K562 (cell line): ENCODE measurements at regions not wholly inside any gene's neighbourhood (a gene's known extent, or its start where the extent isn't known, plus 50 kb on each side); places are given as distances from the start of the nearest gene placed in this dataset.

Experiments used
- ATAC-seq: fragments of 200-7000 bp; cut with Tn5 transposase; 3 replicates; pipeline ENCODE4 v1.9.1; 2020; ENCODE audit warnings: moderate library complexity
- BruUV-seq: library from RNA; stranded (reverse); fragments of 400-500 nt; replicated peaks from 2 replicates; lab custom pipeline; 2021; lab: Mats Ljungman, UMichigan
- CTCF ChIA-PET: fragments of 300-600 bp; formaldehyde crosslinking; extraction: SDS; loops from one replicate; lab custom pipeline; 2021; ENCODE audit warnings: low intra/inter-chr PET ratio; lab: Yijun Ruan, JAX
- POLR2A ChIA-PET: fragments of 300-600, 350-650 bp; sonication (Branson Sonifier 250); formaldehyde crosslinking; extraction: SDS; loops from one replicate; lab custom pipeline; 2021; ENCODE audit warnings: antibody characterized with exemption, inconsistent platforms; lab: Yijun Ruan, JAX
- DNase-seq, 4 experiments: peaks; one replicate each; pipeline versions ENCODE4 v3.0.0 to v3.0.0-alpha.2; 2011 to 2018; ENCODE audit warnings: low spot score in 3 of 4, mixed read lengths in 3 of 4; ENCODE audit errors: extremely low read depth in 1 of 4
- FAIRE-seq: peaks from 2 replicates; lab custom pipeline; 2011; peaks lifted over from hg19 to GRCh38; lab: Jason Lieb, UNC
- H2AFZ ChIP-seq: 2 replicates; pipeline ENCODE4 v1.6.0; 2011; ENCODE audit warnings: low read depth, low read length, control low read depth, inconsistent platforms
- H3K27ac ChIP-seq: fragments of 200-600 bp; 3 replicates; pipeline ENCODE4 v1.8.0; 2011; ENCODE audit warnings: low read depth, mild to moderate bottlenecking, control low read depth, inconsistent platforms, low read length, moderate library complexity, mixed read lengths; ENCODE audit errors: extremely low read depth
- H3K27me3 ChIP-seq, 2 experiments: fragments of 300-600 bp in 1 of 2; 2 replicates in 1 of 2; 3 replicates in 1 of 2; pipeline versions ENCODE4 v1.6.0 to v1.8.0; 2011; ENCODE audit warnings: inconsistent platforms in 2 of 2, low read length in 2 of 2, mild to moderate bottlenecking in 1 of 2, mixed read lengths in 1 of 2, moderate library complexity in 1 of 2; ENCODE audit not compliant: control insufficient read depth in 2 of 2, insufficient read depth in 2 of 2
- H3K36me3 ChIP-seq: fragments of 300-600 bp; 3 replicates; pipeline ENCODE4 v1.8.0; 2011; ENCODE audit warnings: mild to moderate bottlenecking, low read length, inconsistent platforms; ENCODE audit not compliant: control insufficient read depth, insufficient read depth
- H3K4me1 ChIP-seq, 2 experiments: fragments of 200-600 bp in 1 of 2; replicated peaks in 1 of 2; 2 replicates in 1 of 2; 3 replicates in 1 of 2; pipeline versions ENCODE4 v1.5.1 to v1.8.0; 2011; ENCODE audit warnings: inconsistent platforms in 2 of 2, low read length in 2 of 2, mild to moderate bottlenecking in 1 of 2, mixed read lengths in 1 of 2, moderate library complexity in 1 of 2; ENCODE audit not compliant: control insufficient read depth in 2 of 2, insufficient read depth in 2 of 2
- H3K4me2 ChIP-seq: 2 replicates; pipeline ENCODE4 v1.6.1; 2011; ENCODE audit warnings: low read length, control low read depth, inconsistent platforms, mixed read lengths; ENCODE audit not compliant: insufficient read depth
- H3K4me3 ChIP-seq: fragments of 200-600 bp; sonication (generic), shearing (Covaris generic); 2 replicates; pipeline ENCODE4 v1.5.1; 2016; ENCODE audit warnings: control low read depth, inconsistent platforms
- H3K79me2 ChIP-seq: fragments of 200-600 bp; 3 replicates; pipeline ENCODE4 v1.8.0; 2011; ENCODE audit warnings: low read length, inconsistent platforms; ENCODE audit not compliant: control insufficient read depth, insufficient read depth
- H3K9ac ChIP-seq, 2 experiments: 2 replicates each; pipeline versions ENCODE4 v1.6.0 to v1.6.1; 2011; ENCODE audit warnings: low read depth in 2 of 2, low read length in 2 of 2, control low read depth in 1 of 2, inconsistent platforms in 1 of 2, mild to moderate bottlenecking in 1 of 2, mixed read lengths in 1 of 2; ENCODE audit not compliant: insufficient read depth in 1 of 2
- H3K9me1 ChIP-seq: one replicate; pipeline ENCODE4 v1.6.0; 2011; ENCODE audit warnings: inconsistent platforms, mild to moderate bottlenecking, low read length, moderate library complexity; ENCODE audit not compliant: control insufficient read depth, insufficient read depth
- H3K9me3 ChIP-seq: replicated peaks from 2 replicates; pipeline ENCODE4 v1.5.1; 2011; ENCODE audit warnings: low read depth, low read length, inconsistent platforms; ENCODE audit not compliant: control insufficient read depth, insufficient read depth
- H4K20me1 ChIP-seq: replicated peaks from 2 replicates; pipeline ENCODE4 v1.6.1; 2011; ENCODE audit warnings: low read length, inconsistent platforms, mixed read lengths; ENCODE audit not compliant: control insufficient read depth, insufficient read depth
- TRIM28 ChIP-seq: fragments of 450-650 bp; IDR thresholded peaks from 2 replicates; pipeline ENCODE4 v1.6.1; 2017
- ZFP36 ChIP-seq: fragments of 150-350 bp; IDR thresholded peaks from 2 replicates; pipeline ENCODE4 v1.6.1; 2018; ENCODE audit warnings: low read length, low read depth; ENCODE audit not compliant: partially characterized antibody
- ZNF316 ChIP-seq: fragments of 450-650 bp; IDR thresholded peaks from 2 replicates; pipeline ENCODE4 v1.6.1; 2016
- WGBS: fragments of 100-300 bp; shearing (Covaris generic); methylation state at CpG from one replicate; pipeline ENCODE4 v1.1.6; 2016; ENCODE audit warnings: low coverage, mixed read lengths; ENCODE audit not compliant: insufficient coverage; ENCODE audit errors: missing lambda C conversion rate; 5-methylcytosine and 5-hydroxymethylcytosine counted together
- in situ Hi-C: fragments of 300-500 bp; cut with MboI; formaldehyde crosslinking; loops from 4 replicates; pipeline ENCODE4 v1.15.0; 2018; ENCODE audit warnings: inconsistent platforms, mixed read lengths
- intact Hi-C: fragments of 100-400 bp; cut with micrococcal nuclease; formaldehyde crosslinking; loops from 2 replicates; pipeline ENCODE4 v1.14.2; 2022
- TF ChIP-seq, protein P1 (sequence below): fragments of 250-450 bp; sonication (Bioruptor Pico); IDR thresholded peaks from 2 replicates; pipeline ENCODE4 v1.5.1; 2021; ENCODE audit warnings: mild to moderate bottlenecking

DNA sequence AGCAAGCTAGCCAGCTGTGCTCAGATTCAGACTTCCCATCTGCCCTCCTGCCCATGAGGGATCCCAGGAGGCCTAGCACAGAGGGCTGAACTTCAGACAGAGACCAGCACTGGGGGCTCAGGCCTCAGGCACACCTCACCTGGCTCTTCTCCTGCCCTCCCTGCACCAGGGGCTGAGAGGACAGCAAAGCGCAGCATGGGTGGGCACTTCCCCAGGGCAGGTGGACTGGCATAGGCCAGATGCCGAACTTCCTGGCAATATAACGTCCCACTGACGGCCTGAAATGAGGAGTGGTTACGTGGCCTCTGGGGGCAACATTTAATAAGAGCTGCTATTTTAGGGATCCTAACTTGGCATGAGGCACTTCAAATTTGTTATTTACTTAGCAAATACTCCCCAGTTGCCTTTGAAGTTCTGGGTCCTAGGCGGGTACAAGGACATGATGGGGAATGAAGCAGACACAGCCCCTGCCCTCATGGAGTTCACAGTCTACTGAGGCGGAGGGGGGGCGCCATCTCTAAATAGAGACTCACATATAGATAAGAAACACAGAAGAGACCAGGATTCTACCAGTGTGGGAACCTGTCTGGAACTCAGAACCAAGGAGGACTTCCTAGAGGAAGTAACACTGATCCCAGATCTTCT lies 101.8 kb upstream of the ZMIZ1 start:
- CTCF ChIA-PET: no interaction called here
- no peak overlapping the region for H3K4me3 ChIP-seq

More for the DNA sequence above, 101.8 kb upstream of the ZMIZ1 start:
- intact Hi-C loops (no loop called here), in situ Hi-C loops (no loop called here)
- no peak for DNase-seq
- Histone ChIP-seq H3K27ac (no peak overlapping the region), H3K4me1 (peaks cover 18 to 22% of the 10 kb centered on the region in 2 experiments), H3K9me1 (no peaks in the 10 kb centered on the region), H3K4me2 (no peak overlapping the region), H4K20me1 (no peaks in the 10 kb centered on the region), H3K9me3 (no peaks in the 10 kb centered on the region), H3K27me3 (peaks cover 18 to 30% of the 10 kb centered on the region in 2 experiments), H2AFZ (no peak overlapping the region), H3K36me3 (no peaks in the 10 kb centered on the region), H3K9ac (0 out of 4 replicates have a peak overlapping the region, but pooled peaks of 1 of the 2 experiments have one; percentile 4), H3K79me2 (no peaks in the 10 kb centered on the region)
- FAIRE-seq: no peak
- TF ChIP-seq ZNF316: peak; percentile 69
- TF ChIP-seq, protein P1, sequence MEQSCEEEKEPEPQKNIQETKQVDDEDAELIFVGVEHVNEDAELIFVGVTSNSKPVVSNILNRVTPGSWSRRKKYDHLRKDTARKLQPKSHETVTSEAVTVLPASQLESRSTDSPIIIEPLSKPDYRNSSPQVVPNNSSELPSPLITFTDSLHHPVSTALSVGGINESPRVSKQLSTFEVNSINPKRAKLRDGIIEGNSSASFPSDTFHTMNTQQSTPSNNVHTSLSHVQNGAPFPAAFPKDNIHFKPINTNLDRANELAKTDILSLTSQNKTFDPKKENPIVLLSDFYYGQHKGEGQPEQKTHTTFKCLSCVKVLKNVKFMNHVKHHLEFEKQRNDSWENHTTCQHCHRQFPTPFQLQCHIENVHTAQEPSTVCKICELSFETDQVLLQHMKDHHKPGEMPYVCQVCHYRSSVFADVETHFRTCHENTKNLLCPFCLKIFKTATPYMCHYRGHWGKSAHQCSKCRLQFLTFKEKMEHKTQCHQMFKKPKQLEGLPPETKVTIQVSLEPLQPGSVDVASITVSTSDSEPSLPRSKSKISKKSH (CRISPR knock-in tag): no peak
- peak; percentile 20 for TF ChIP-seq ZFP36
- 0 out of 2 replicates have a peak, but pooled peaks have one; percentile 41 for TF ChIP-seq TRIM28
- WGBS: 63% methylated on average over 8 of the region's 8 CpGs
- BruUV-seq: no TSS peak
- POLR2A ChIA-PET: interaction anchor here (0.6 to 1.8 kb wide), 3 partner anchors 17 to 282 kb away, joined by 3 to 6 read pairs (median 3); no protein-coding TSS in a partner anchor
- ATAC-seq: no peak
